Smooth muscle cell (in vitro differentiated cells): ENCODE measurements at regions not wholly inside any gene's neighbourhood (a gene's known extent, or its start where the extent isn't known, plus 50 kb on each side); places are given as distances from the start of the nearest gene placed in this dataset.

Experiments used
- DNase-seq: peaks from one replicate; lab custom pipeline; 2025; ENCODE audit not compliant: unreplicated experiment; lab: John Stamatoyannopoulos, UW
- H2AFZ ChIP-seq: fragments of 200-600 bp; sonication (generic); 2 replicates; pipeline ENCODE4 v1.6.0; 2016; ENCODE audit warnings: antibody characterized with exemption, low read depth, mild to moderate bottlenecking
- H3F3A ChIP-seq: fragments of 200-600 bp; sonication (generic); 2 replicates; pipeline ENCODE4 v1.6.0; 2017; ENCODE audit warnings: antibody characterized with exemption, low read depth
- H3K27ac ChIP-seq: fragments of 200-600 bp; sonication (generic); 2 replicates; pipeline ENCODE4 v1.5.1; 2016; ENCODE audit warnings: low read depth, mild to moderate bottlenecking
- H3K27me3 ChIP-seq: fragments of 200-600 bp; sonication (generic); 2 replicates; pipeline ENCODE4 v1.6.1; 2016; ENCODE audit warnings: low read depth, mild to moderate bottlenecking
- H3K36me3 ChIP-seq: fragments of 200-600 bp; sonication (generic); 2 replicates; pipeline ENCODE4 v1.5.1; 2016; ENCODE audit warnings: low read depth
- H3K4me1 ChIP-seq: fragments of 200-600 bp; sonication (generic); 2 replicates; pipeline ENCODE4 v1.5.1; 2016; ENCODE audit warnings: low read depth
- H3K4me2 ChIP-seq: fragments of 200-600 bp; sonication (generic); 2 replicates; pipeline ENCODE4 v1.6.0; 2016; ENCODE audit warnings: mild to moderate bottlenecking
- H3K4me3 ChIP-seq: fragments of 200-600 bp; sonication (generic); 2 replicates; pipeline ENCODE4 v1.5.1; 2016; ENCODE audit warnings: mild to moderate bottlenecking
- H3K79me2 ChIP-seq: fragments of 200-600 bp; sonication (generic); 2 replicates; pipeline ENCODE4 v1.6.0; 2016; ENCODE audit warnings: low read depth, mild to moderate bottlenecking
- H3K9ac ChIP-seq: fragments of 200-600 bp; sonication (generic); 2 replicates; pipeline ENCODE4 v1.6.0; 2016; ENCODE audit warnings: low read depth
- H3K9me3 ChIP-seq: fragments of 200-600 bp; sonication (generic); replicated peaks from 2 replicates; pipeline ENCODE4 v1.5.1; 2016; ENCODE audit warnings: low read depth
- H4K20me1 ChIP-seq: fragments of 200-600 bp; sonication (generic); 2 replicates; pipeline ENCODE4 v1.6.0; 2016; ENCODE audit warnings: low read depth
- CTCF ChIP-seq: fragments of 200-600 bp; sonication (generic); IDR thresholded peaks from 2 replicates; pipeline ENCODE4 v1.5.1; 2017; ENCODE audit warnings: borderline replicate concordance, mild to moderate bottlenecking, antibody characterized with exemption; ENCODE audit not compliant: insufficient read depth, poor library complexity, severe bottlenecking
- WGBS: methylation state at CpG from one replicate; pipeline ENCODE4 v1.1.7; 2016; ENCODE audit warnings: low lambda C conversion rate; 5-methylcytosine and 5-hydroxymethylcytosine counted together

GRCh38 chr3:109442531-109442930 is 105.2 kb upstream of the DPPA4 start:
- no peak for DNase-seq
- no peaks in the 10 kb centered on the region for H4K20me1 ChIP-seq
- H3K4me2 ChIP-seq: no peak overlapping the region
- no peaks in the 10 kb centered on the region for H3F3A ChIP-seq
- H3K9me3 ChIP-seq: peaks cover 4% of the 10 kb centered on the region
- no peak overlapping the region for H3K27ac ChIP-seq
- no peak overlapping the region for H3K9ac ChIP-seq
- H3K27me3 ChIP-seq: no peaks in the 10 kb centered on the region
- H3K4me3 ChIP-seq: no peak overlapping the region
- H2AFZ ChIP-seq: no peak overlapping the region
- no peaks in the 10 kb centered on the region for H3K4me1 ChIP-seq
- H3K36me3 ChIP-seq: no peaks in the 10 kb centered on the region
- TF ChIP-seq CTCF: no peak
- 97% methylated on average over 4 of the region's 4 CpGs for WGBS
- no peaks in the 10 kb centered on the region for H3K79me2 ChIP-seq

GRCh38 chr3:109440353-109440752 is 103.0 kb upstream of the DPPA4 start:
- TF ChIP-seq CTCF: no peak
- no peaks in the 10 kb centered on the region for H3F3A ChIP-seq
- H3K27ac ChIP-seq: no peak overlapping the region
- no peak overlapping the region for H2AFZ ChIP-seq
- H3K9ac ChIP-seq: no peak overlapping the region
- H3K79me2 ChIP-seq: no peaks in the 10 kb centered on the region
- H3K4me3 ChIP-seq: no peak overlapping the region
- 57% methylated on average over 7 of the region's 7 CpGs for WGBS
- H3K4me1 ChIP-seq: no peaks in the 10 kb centered on the region
- no peak overlapping the region for H3K4me2 ChIP-seq
- DNase-seq: no peak
- H3K27me3 ChIP-seq: no peaks in the 10 kb centered on the region
- no peaks in the 10 kb centered on the region for H3K36me3 ChIP-seq
- H4K20me1 ChIP-seq: no peaks in the 10 kb centered on the region
- no peaks in the 10 kb centered on the region for H3K9me3 ChIP-seq

GRCh38 chr3:109432833-109433232 is 95.5 kb upstream of the DPPA4 start:
- Histone ChIP-seq H4K20me1 (no peaks in the 10 kb centered on the region), H3K4me1 (peaks cover 4% of the 10 kb centered on the region), H3K79me2 (no peaks in the 10 kb centered on the region), H3K27ac (no peak overlapping the region), H3K27me3 (no peaks in the 10 kb centered on the region), H3K9ac (no peak overlapping the region), H3K36me3 (no peaks in the 10 kb centered on the region), H3K4me3 (no peak overlapping the region), H3K9me3 (no peaks in the 10 kb centered on the region), H3F3A (no peaks in the 10 kb centered on the region), H3K4me2 (no peak overlapping the region), H2AFZ (no peak overlapping the region)
- 51% methylated on average over 3 of the region's 3 CpGs for WGBS
- DNase-seq: no peak
- no peak for TF ChIP-seq CTCF

GRCh38 chr3:109430911-109431563 is 93.7 kb upstream of the DPPA4 start:
- Histone ChIP-seq H3K27ac (no peak overlapping the region), H3K36me3 (no peaks in the 10 kb centered on the region), H2AFZ (no peak overlapping the region), H3K4me2 (no peak overlapping the region), H4K20me1 (no peaks in the 10 kb centered on the region), H3K9ac (no peak overlapping the region), H3K4me1 (peaks cover 4% of the 10 kb centered on the region), H3K9me3 (no peaks in the 10 kb centered on the region), H3K79me2 (no peaks in the 10 kb centered on the region), H3F3A (no peaks in the 10 kb centered on the region), H3K27me3 (no peaks in the 10 kb centered on the region), H3K4me3 (no peak overlapping the region)
- WGBS: 71% methylated on average over 6 of the region's 6 CpGs
- DNase-seq: no peak
- no peak for TF ChIP-seq CTCF
